H9 (cell line): ENCODE measurements at regions not wholly inside any gene's neighbourhood (a gene's known extent, or its start where the extent isn't known, plus 50 kb on each side); places are given as distances from the start of the nearest gene placed in this dataset.
"Not testable (repeated sequence)": the region's sequence is repeated elsewhere in the genome, so short reads cannot be mapped to it uniquely, and the experiment has no call there.

ENCODE experiments used
- DNase-seq: peaks from one replicate; pipeline ENCODE4 v3.0.0-alpha.2; 2017
- H2AFZ ChIP-seq: one replicate; pipeline ENCODE4 v1.6.1; 2013; ENCODE audit warnings: mild to moderate bottlenecking, low read length, control low read depth, moderate library complexity
- H2AK5ac ChIP-seq: 2 replicates; pipeline ENCODE4 v1.6.1; 2013; ENCODE audit warnings: low read length, control low read depth, mixed read lengths; ENCODE audit not compliant: insufficient read length
- H2BK120ac ChIP-seq: one replicate; pipeline ENCODE4 v1.6.1; 2013; ENCODE audit warnings: low read depth, mild to moderate bottlenecking, low read length, control low read depth, inconsistent platforms; ENCODE audit not compliant: poor library complexity, severe bottlenecking
- H2BK12ac ChIP-seq: 2 replicates; pipeline ENCODE4 v1.6.1; 2013; ENCODE audit warnings: low read length, control low read depth, mixed read lengths, low read depth; ENCODE audit not compliant: insufficient read length
- H2BK15ac ChIP-seq: 2 replicates; pipeline ENCODE4 v1.6.1; 2013; ENCODE audit warnings: low read depth, low read length, control low read depth
- H2BK20ac ChIP-seq: one replicate; pipeline ENCODE4 v1.6.1; 2013; ENCODE audit warnings: low read depth, mild to moderate bottlenecking, low read length, control low read depth, inconsistent platforms; ENCODE audit not compliant: poor library complexity, severe bottlenecking
- H2BK5ac ChIP-seq: 2 replicates; pipeline ENCODE4 v1.6.1; 2013; ENCODE audit warnings: low read length, control low read depth, mixed read lengths; ENCODE audit not compliant: insufficient read length
- H3K14ac ChIP-seq: 2 replicates; pipeline ENCODE4 v1.6.1; 2013; ENCODE audit warnings: low read length, control low read depth; ENCODE audit not compliant: insufficient read depth
- H3K18ac ChIP-seq: 2 replicates; pipeline ENCODE4 v1.6.1; 2013; ENCODE audit warnings: low read depth, mild to moderate bottlenecking, mixed read lengths, low read length, control low read depth; ENCODE audit not compliant: insufficient read length
- H3K23ac ChIP-seq: 2 replicates; pipeline ENCODE4 v1.6.1; 2013; ENCODE audit warnings: low read length, control low read depth, mixed read lengths, low read depth; ENCODE audit not compliant: insufficient read length
- H3K23me2 ChIP-seq: 2 replicates; pipeline ENCODE4 v1.6.1; 2013; ENCODE audit warnings: low read depth, mild to moderate bottlenecking, mixed read lengths, low read length, control low read depth; ENCODE audit not compliant: insufficient read length, poor library complexity, severe bottlenecking
- H3K27ac ChIP-seq: 2 replicates; pipeline ENCODE4 v1.5.1; 2013; ENCODE audit warnings: low read length, control low read depth, mixed read lengths, low read depth; ENCODE audit not compliant: insufficient read length
- H3K27me3 ChIP-seq: 2 replicates; pipeline ENCODE4 v1.6.1; 2013; ENCODE audit warnings: low read length, control low read depth, inconsistent platforms; ENCODE audit not compliant: insufficient read depth
- H3K4ac ChIP-seq: 2 replicates; pipeline ENCODE4 v1.6.1; 2013; ENCODE audit warnings: low read depth, mild to moderate bottlenecking, control low read depth, inconsistent platforms, low read length, moderate library complexity
- H3K4me1 ChIP-seq: 2 replicates; pipeline ENCODE4 v1.6.1; 2013; ENCODE audit warnings: low read length, control low read depth, inconsistent platforms; ENCODE audit not compliant: insufficient read depth
- H3K4me2 ChIP-seq: 2 replicates; pipeline ENCODE4 v1.6.1; 2013; ENCODE audit warnings: low read length, control low read depth, mixed read lengths; ENCODE audit not compliant: insufficient read length, insufficient read depth
- H3K56ac ChIP-seq: 2 replicates; pipeline ENCODE4 v1.6.1; 2013; ENCODE audit warnings: low read depth, mild to moderate bottlenecking, mixed read lengths, low read length, control low read depth; ENCODE audit not compliant: insufficient read length
- H3K79me1 ChIP-seq: 2 replicates; pipeline ENCODE4 v1.6.1; 2013; ENCODE audit warnings: low read depth, mild to moderate bottlenecking, moderate library complexity, low read length, control low read depth, inconsistent platforms; ENCODE audit not compliant: insufficient read depth, poor library complexity, severe bottlenecking
- H3K79me2 ChIP-seq: 2 replicates; pipeline ENCODE4 v1.6.1; 2013; ENCODE audit warnings: low read length, control low read depth, inconsistent platforms; ENCODE audit not compliant: insufficient read depth
- H3K9ac ChIP-seq: 2 replicates; pipeline ENCODE4 v1.6.1; 2013; ENCODE audit warnings: low read length, control low read depth, mixed read lengths; ENCODE audit not compliant: insufficient read length; ENCODE audit errors: extremely low read depth
- H3K9me3 ChIP-seq: one replicate; pipeline ENCODE4 v1.6.1; 2013; ENCODE audit warnings: low read depth, low read length, inconsistent platforms; ENCODE audit not compliant: control insufficient read depth
- H3T11ph ChIP-seq: one replicate; pipeline ENCODE4 v1.6.1; 2013; ENCODE audit warnings: mild to moderate bottlenecking, low read length, control low read depth, inconsistent platforms
- H4K20me1 ChIP-seq: one replicate; pipeline ENCODE4 v1.6.1; 2013; ENCODE audit not compliant: control insufficient read depth, insufficient read length, insufficient read depth
- H4K5ac ChIP-seq: 2 replicates; pipeline ENCODE4 v1.6.1; 2013; ENCODE audit warnings: low read depth, mild to moderate bottlenecking, mixed read lengths, low read length, control low read depth; ENCODE audit not compliant: insufficient read length
- H4K8ac ChIP-seq: replicated peaks from 2 replicates; pipeline ENCODE4 v1.6.1; 2013; ENCODE audit warnings: low read length, control low read depth, mixed read lengths, low read depth; ENCODE audit not compliant: insufficient read length
- H4K91ac ChIP-seq: 2 replicates; pipeline ENCODE4 v1.6.1; 2013; ENCODE audit warnings: low read depth, mild to moderate bottlenecking, moderate library complexity, mixed read lengths, low read length, control low read depth; ENCODE audit not compliant: insufficient read length
- H3K27ac Mint-ChIP-seq, 3 experiments: 2 replicates in 2 of 3; 3 replicates in 1 of 3; pipeline ENCODE4 v1.8.0; 2020 to 2021; ENCODE audit warnings: mixed read lengths in 3 of 3, mild to moderate bottlenecking in 1 of 3, moderate library complexity in 1 of 3
- H3K27me3 Mint-ChIP-seq: 2 replicates; pipeline ENCODE4 v1.8.0; 2021; ENCODE audit warnings: low read depth, mild to moderate bottlenecking, moderate library complexity, mixed read lengths
- H3K36me3 Mint-ChIP-seq, 3 experiments: 2 replicates in 2 of 3; 3 replicates in 1 of 3; pipeline ENCODE4 v1.8.0; 2020 to 2021; ENCODE audit warnings: low read depth in 3 of 3, mixed read lengths in 3 of 3; ENCODE audit not compliant: insufficient read depth in 1 of 3
- H3K4me1 Mint-ChIP-seq, 2 experiments: 2 replicates each; pipeline ENCODE4 v1.8.0; 2020; ENCODE audit warnings: mixed read lengths in 2 of 2
- H3K4me3 Mint-ChIP-seq, 2 experiments: 2 replicates in 1 of 2; 3 replicates in 1 of 2; pipeline ENCODE4 v1.8.0; 2020 to 2021; ENCODE audit warnings: mild to moderate bottlenecking in 2 of 2, mixed read lengths in 2 of 2, moderate library complexity in 1 of 2
- H3K9me3 Mint-ChIP-seq, 2 experiments: 2 replicates in 1 of 2; 3 replicates in 1 of 2; pipeline ENCODE4 v1.8.0; 2020; ENCODE audit warnings: mild to moderate bottlenecking in 2 of 2, mixed read lengths in 2 of 2, moderate library complexity in 1 of 2
- WGBS: extraction: QIAGEN DNeasy Blood & Tissue Kit; methylation state at CpG from one replicate; pipeline ENCODE4 v1.1.7; 2013; ENCODE audit warnings: missing lambda C conversion rate, low lambda C conversion rate, mixed read lengths; ENCODE audit not compliant: insufficient read length; ENCODE audit errors: extremely low coverage; 5-methylcytosine and 5-hydroxymethylcytosine counted together

DNA sequence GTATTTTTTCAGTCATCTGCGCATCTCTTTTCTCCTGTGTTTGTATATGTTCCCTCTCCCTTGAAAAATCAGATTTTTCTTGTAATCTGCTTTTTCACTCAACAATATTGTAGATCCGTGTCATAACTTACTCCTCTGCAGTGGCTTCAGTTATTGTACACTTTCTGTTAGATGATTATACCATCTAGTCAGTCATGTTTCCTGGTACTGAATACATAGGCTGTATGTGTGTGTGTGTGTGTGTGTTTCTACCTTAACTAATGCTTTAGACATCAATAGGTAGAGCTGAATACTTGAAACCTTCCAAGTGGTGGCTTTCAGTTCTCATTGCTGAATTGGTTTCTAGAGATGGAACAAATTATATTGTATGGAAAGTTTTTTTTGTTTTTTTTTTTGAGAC lies 77.4 kb upstream of the LYSMD4 start:
- not testable (repeated sequence) for H3K4ac ChIP-seq, H3K27ac Mint-ChIP-seq, H3K4me1 ChIP-seq, H3K9me3 Mint-ChIP-seq, H3K9ac ChIP-seq, H3K36me3 Mint-ChIP-seq, H3K27me3 Mint-ChIP-seq, H3K79me2 ChIP-seq, H2BK5ac ChIP-seq, H3K4me3 Mint-ChIP-seq, H3K56ac ChIP-seq, H3K27ac ChIP-seq, H3K79me1 ChIP-seq, H4K91ac ChIP-seq, H3K27me3 ChIP-seq, H2AFZ ChIP-seq, H3K23me2 ChIP-seq, H3K4me1 Mint-ChIP-seq, H2BK20ac ChIP-seq, H2BK15ac ChIP-seq, H4K20me1 ChIP-seq, H2BK120ac ChIP-seq, H4K8ac ChIP-seq, H3T11ph ChIP-seq, H3K4me2 ChIP-seq, H2AK5ac ChIP-seq, H3K9me3 ChIP-seq, H3K14ac ChIP-seq, DNase-seq, H3K23ac ChIP-seq, H3K18ac ChIP-seq, H2BK12ac ChIP-seq, H4K5ac ChIP-seq
- no CpG with 5 or more reads among the region's 2 CpGs for WGBS

DNA sequence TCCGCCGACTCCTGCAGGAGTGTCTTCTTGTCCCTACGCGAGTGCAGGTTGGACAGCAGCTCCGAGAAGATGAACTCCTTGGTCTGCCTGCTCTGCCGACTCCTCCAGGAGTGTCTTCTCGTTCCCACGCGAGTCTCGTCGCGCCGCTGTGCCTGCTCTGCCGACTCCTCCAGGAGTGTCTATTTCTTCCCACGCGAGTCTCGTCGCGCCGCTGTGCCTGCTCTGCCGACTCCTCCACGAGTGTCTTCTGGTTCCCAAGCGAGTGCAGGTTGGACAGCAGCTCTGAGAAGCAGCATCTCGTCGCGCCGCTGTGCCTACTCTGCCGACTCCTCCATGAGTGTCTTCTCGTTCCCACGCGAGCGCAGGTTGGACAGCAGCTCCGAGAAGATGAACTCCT lies 66.6 kb upstream of the LYSMD4 start:
- no CpG with 5 or more reads among the region's 33 CpGs for WGBS
- peak overlapping the region in 1 of 3 experiments; percentile 52; a peak in 2 of 7 replicates for H3K27ac Mint-ChIP-seq

More for the DNA sequence above, 66.6 kb upstream of the LYSMD4 start:
- not testable (repeated sequence) for H4K20me1 ChIP-seq, H3K9ac ChIP-seq, H3K18ac ChIP-seq, H3K36me3 Mint-ChIP-seq, H3K79me1 ChIP-seq, H2BK20ac ChIP-seq, H3K23me2 ChIP-seq, H3K14ac ChIP-seq, H3K4ac ChIP-seq, H3K27me3 Mint-ChIP-seq, H2AK5ac ChIP-seq, H3K23ac ChIP-seq, H3T11ph ChIP-seq, H4K91ac ChIP-seq, H4K8ac ChIP-seq, H2BK120ac ChIP-seq, H3K27me3 ChIP-seq, H3K4me3 Mint-ChIP-seq, H3K4me2 ChIP-seq, H2BK12ac ChIP-seq, H3K56ac ChIP-seq, H2AFZ ChIP-seq, H3K4me1 Mint-ChIP-seq, H2BK15ac ChIP-seq, H3K79me2 ChIP-seq, DNase-seq, H3K27ac ChIP-seq, H3K9me3 Mint-ChIP-seq, H3K9me3 ChIP-seq, H2BK5ac ChIP-seq, H4K5ac ChIP-seq, H3K4me1 ChIP-seq
